K562 (cell line): ENCODE measurements at regions not wholly inside any gene's neighbourhood (a gene's known extent, or its start where the extent isn't known, plus 50 kb on each side); places are given as distances from the start of the nearest gene placed in this dataset.

Experiments used
- ATAC-seq: fragments of 200-7000 bp; cut with Tn5 transposase; 3 replicates; pipeline ENCODE4 v1.9.1; 2020; ENCODE audit warnings: moderate library complexity
- BruUV-seq: library from RNA; stranded (reverse); fragments of 400-500 nt; replicated peaks from 2 replicates; lab custom pipeline; 2021; lab: Mats Ljungman, UMichigan
- CTCF ChIA-PET: fragments of 300-600 bp; formaldehyde crosslinking; extraction: SDS; loops from one replicate; lab custom pipeline; 2021; ENCODE audit warnings: low intra/inter-chr PET ratio; lab: Yijun Ruan, JAX
- POLR2A ChIA-PET: fragments of 300-600, 350-650 bp; sonication (Branson Sonifier 250); formaldehyde crosslinking; extraction: SDS; loops from one replicate; lab custom pipeline; 2021; ENCODE audit warnings: antibody characterized with exemption, inconsistent platforms; lab: Yijun Ruan, JAX
- DNase-seq, 4 experiments: peaks; one replicate each; pipeline versions ENCODE4 v3.0.0 to v3.0.0-alpha.2; 2011 to 2018; ENCODE audit warnings: low spot score in 3 of 4, mixed read lengths in 3 of 4; ENCODE audit errors: extremely low read depth in 1 of 4
- FAIRE-seq: peaks from 2 replicates; lab custom pipeline; 2011; peaks lifted over from hg19 to GRCh38; lab: Jason Lieb, UNC
- H2AFZ ChIP-seq: 2 replicates; pipeline ENCODE4 v1.6.0; 2011; ENCODE audit warnings: low read depth, low read length, control low read depth, inconsistent platforms
- H3K27ac ChIP-seq: fragments of 200-600 bp; 3 replicates; pipeline ENCODE4 v1.8.0; 2011; ENCODE audit warnings: low read depth, mild to moderate bottlenecking, control low read depth, inconsistent platforms, low read length, moderate library complexity, mixed read lengths; ENCODE audit errors: extremely low read depth
- H3K27me3 ChIP-seq, 2 experiments: fragments of 300-600 bp in 1 of 2; 2 replicates in 1 of 2; 3 replicates in 1 of 2; pipeline versions ENCODE4 v1.6.0 to v1.8.0; 2011; ENCODE audit warnings: inconsistent platforms in 2 of 2, low read length in 2 of 2, mild to moderate bottlenecking in 1 of 2, mixed read lengths in 1 of 2, moderate library complexity in 1 of 2; ENCODE audit not compliant: control insufficient read depth in 2 of 2, insufficient read depth in 2 of 2
- H3K36me3 ChIP-seq: fragments of 300-600 bp; 3 replicates; pipeline ENCODE4 v1.8.0; 2011; ENCODE audit warnings: mild to moderate bottlenecking, low read length, inconsistent platforms; ENCODE audit not compliant: control insufficient read depth, insufficient read depth
- H3K4me1 ChIP-seq, 2 experiments: fragments of 200-600 bp in 1 of 2; replicated peaks in 1 of 2; 2 replicates in 1 of 2; 3 replicates in 1 of 2; pipeline versions ENCODE4 v1.5.1 to v1.8.0; 2011; ENCODE audit warnings: inconsistent platforms in 2 of 2, low read length in 2 of 2, mild to moderate bottlenecking in 1 of 2, mixed read lengths in 1 of 2, moderate library complexity in 1 of 2; ENCODE audit not compliant: control insufficient read depth in 2 of 2, insufficient read depth in 2 of 2
- H3K4me2 ChIP-seq: 2 replicates; pipeline ENCODE4 v1.6.1; 2011; ENCODE audit warnings: low read length, control low read depth, inconsistent platforms, mixed read lengths; ENCODE audit not compliant: insufficient read depth
- H3K4me3 ChIP-seq: fragments of 200-600 bp; sonication (generic), shearing (Covaris generic); 2 replicates; pipeline ENCODE4 v1.5.1; 2016; ENCODE audit warnings: control low read depth, inconsistent platforms
- H3K79me2 ChIP-seq: fragments of 200-600 bp; 3 replicates; pipeline ENCODE4 v1.8.0; 2011; ENCODE audit warnings: low read length, inconsistent platforms; ENCODE audit not compliant: control insufficient read depth, insufficient read depth
- H3K9ac ChIP-seq, 2 experiments: 2 replicates each; pipeline versions ENCODE4 v1.6.0 to v1.6.1; 2011; ENCODE audit warnings: low read depth in 2 of 2, low read length in 2 of 2, control low read depth in 1 of 2, inconsistent platforms in 1 of 2, mild to moderate bottlenecking in 1 of 2, mixed read lengths in 1 of 2; ENCODE audit not compliant: insufficient read depth in 1 of 2
- H3K9me1 ChIP-seq: one replicate; pipeline ENCODE4 v1.6.0; 2011; ENCODE audit warnings: inconsistent platforms, mild to moderate bottlenecking, low read length, moderate library complexity; ENCODE audit not compliant: control insufficient read depth, insufficient read depth
- H3K9me3 ChIP-seq: replicated peaks from 2 replicates; pipeline ENCODE4 v1.5.1; 2011; ENCODE audit warnings: low read depth, low read length, inconsistent platforms; ENCODE audit not compliant: control insufficient read depth, insufficient read depth
- H4K20me1 ChIP-seq: replicated peaks from 2 replicates; pipeline ENCODE4 v1.6.1; 2011; ENCODE audit warnings: low read length, inconsistent platforms, mixed read lengths; ENCODE audit not compliant: control insufficient read depth, insufficient read depth
- CUX1 ChIP-seq: fragments of 200-800 bp; sonication (Bioruptor generic); IDR thresholded peaks from 2 replicates; pipeline ENCODE4 v1.6.1; 2016; ENCODE audit warnings: missing genetic modification characterization, missing compliant biosample characterization
- SIN3A ChIP-seq, 2 experiments: fragments of 150-350 bp in 1 of 2; IDR thresholded peaks; 2 replicates each; pipeline ENCODE4 v1.6.1; 2011 to 2016; ENCODE audit warnings: borderline replicate concordance in 2 of 2, low read depth in 2 of 2, low read length in 2 of 2, mild to moderate bottlenecking in 2 of 2, moderate library complexity in 2 of 2; ENCODE audit not compliant: control insufficient read depth in 1 of 2
- SMC3 ChIP-seq: conservative IDR thresholded peaks from 2 replicates; pipeline ENCODE4 v1.6.1; 2011; ENCODE audit warnings: low read depth, low read length, improper control_type of control experiment; ENCODE audit not compliant: insufficient read depth
- ZNF121 ChIP-seq: sonication (generic); formaldehyde crosslinking; conservative IDR thresholded peaks from 2 replicates; pipeline ENCODE4 v1.8.0; 2022; ENCODE audit warnings: missing genetic modification reagents
- ZNF75A ChIP-seq: fragments of 450-650 bp; formaldehyde crosslinking; IDR thresholded peaks from 2 replicates; pipeline ENCODE4 v1.4.0; 2020; ENCODE audit warnings: mild to moderate bottlenecking
- WGBS: fragments of 100-300 bp; shearing (Covaris generic); methylation state at CpG from one replicate; pipeline ENCODE4 v1.1.6; 2016; ENCODE audit warnings: low coverage, mixed read lengths; ENCODE audit not compliant: insufficient coverage; ENCODE audit errors: missing lambda C conversion rate; 5-methylcytosine and 5-hydroxymethylcytosine counted together
- in situ Hi-C: fragments of 300-500 bp; cut with MboI; formaldehyde crosslinking; loops from 4 replicates; pipeline ENCODE4 v1.15.0; 2018; ENCODE audit warnings: inconsistent platforms, mixed read lengths
- intact Hi-C: fragments of 100-400 bp; cut with micrococcal nuclease; formaldehyde crosslinking; loops from 2 replicates; pipeline ENCODE4 v1.14.2; 2022
- TF ChIP-seq, protein P1 (sequence below): sonication (generic); formaldehyde crosslinking; IDR thresholded peaks from 2 replicates; pipeline ENCODE4 v1.8.1; 2023; ENCODE audit warnings: missing genetic modification reagents, mild to moderate bottlenecking, borderline replicate concordance
- TF ChIP-seq, protein P2 (sequence below): fragments of 150-350 bp; IDR thresholded peaks from 2 replicates; pipeline ENCODE4 v1.6.1; 2014; ENCODE audit warnings: low read depth, mild to moderate bottlenecking, low read length, borderline replicate concordance

DNA sequence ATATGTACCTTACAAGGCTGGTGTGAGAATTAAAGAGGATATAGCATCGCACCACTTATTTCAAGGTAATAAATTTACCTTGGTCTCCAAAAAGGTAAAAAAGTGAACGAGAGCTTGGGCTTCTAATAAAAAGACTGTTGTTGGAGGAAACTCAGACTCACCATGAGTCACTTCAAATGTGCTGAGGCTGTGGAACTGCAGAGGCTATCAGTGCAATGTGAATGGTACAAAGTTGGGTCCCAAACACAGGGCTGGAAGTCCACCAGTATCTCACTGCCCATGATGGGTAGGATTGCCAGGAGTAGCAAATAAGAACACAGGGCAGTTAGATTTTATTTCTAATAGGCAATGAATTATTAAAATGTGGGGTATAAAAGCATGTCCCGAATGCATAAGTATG, 200.6 kb downstream of the MAFB start (continued):
- TF ChIP-seq ZNF75A (no peak), SIN3A (IDR thresholded peaks at IDR 0.05; ENCODE audit: borderline replicate concordance in 2 of 2, control insufficient read depth in 1 of 2, low read depth in 2 of 2, low read length in 2 of 2) (no peak)

- Histone ChIP-seq H3K36me3 (no peaks in the 10 kb centered on the region), H3K4me2 (no peak overlapping the region), H3K4me1 (no peaks in the 10 kb centered on the region), H3K9ac (no peak overlapping the region), H3K9me1 (no peaks in the 10 kb centered on the region), H3K27me3 (no peaks in the 10 kb centered on the region), H3K27ac (no peak overlapping the region), H3K9me3 (no peaks in the 10 kb centered on the region), H3K4me3 (no peak overlapping the region), H2AFZ (no peak overlapping the region), H4K20me1 (no peaks in the 10 kb centered on the region), H3K79me2 (no peaks in the 10 kb centered on the region)
- no peak for DNase-seq
- in situ Hi-C loops (no loop called here), intact Hi-C loops (no loop called here)
- ATAC-seq: no peak
- WGBS: 0% methylated on average over 3 of the region's 3 CpGs
- ChIA-PET CTCF (no interaction called here), POLR2A (no interaction called here)
- no peak for FAIRE-seq
- BruUV-seq: no TSS peak
- TF ChIP-seq ZNF121 (CRISPR knock-in tag) (no peak), CUX1 (CRISPR knock-in tag) (no peak), SMC3 (no peak)
- TF ChIP-seq, protein P1, sequence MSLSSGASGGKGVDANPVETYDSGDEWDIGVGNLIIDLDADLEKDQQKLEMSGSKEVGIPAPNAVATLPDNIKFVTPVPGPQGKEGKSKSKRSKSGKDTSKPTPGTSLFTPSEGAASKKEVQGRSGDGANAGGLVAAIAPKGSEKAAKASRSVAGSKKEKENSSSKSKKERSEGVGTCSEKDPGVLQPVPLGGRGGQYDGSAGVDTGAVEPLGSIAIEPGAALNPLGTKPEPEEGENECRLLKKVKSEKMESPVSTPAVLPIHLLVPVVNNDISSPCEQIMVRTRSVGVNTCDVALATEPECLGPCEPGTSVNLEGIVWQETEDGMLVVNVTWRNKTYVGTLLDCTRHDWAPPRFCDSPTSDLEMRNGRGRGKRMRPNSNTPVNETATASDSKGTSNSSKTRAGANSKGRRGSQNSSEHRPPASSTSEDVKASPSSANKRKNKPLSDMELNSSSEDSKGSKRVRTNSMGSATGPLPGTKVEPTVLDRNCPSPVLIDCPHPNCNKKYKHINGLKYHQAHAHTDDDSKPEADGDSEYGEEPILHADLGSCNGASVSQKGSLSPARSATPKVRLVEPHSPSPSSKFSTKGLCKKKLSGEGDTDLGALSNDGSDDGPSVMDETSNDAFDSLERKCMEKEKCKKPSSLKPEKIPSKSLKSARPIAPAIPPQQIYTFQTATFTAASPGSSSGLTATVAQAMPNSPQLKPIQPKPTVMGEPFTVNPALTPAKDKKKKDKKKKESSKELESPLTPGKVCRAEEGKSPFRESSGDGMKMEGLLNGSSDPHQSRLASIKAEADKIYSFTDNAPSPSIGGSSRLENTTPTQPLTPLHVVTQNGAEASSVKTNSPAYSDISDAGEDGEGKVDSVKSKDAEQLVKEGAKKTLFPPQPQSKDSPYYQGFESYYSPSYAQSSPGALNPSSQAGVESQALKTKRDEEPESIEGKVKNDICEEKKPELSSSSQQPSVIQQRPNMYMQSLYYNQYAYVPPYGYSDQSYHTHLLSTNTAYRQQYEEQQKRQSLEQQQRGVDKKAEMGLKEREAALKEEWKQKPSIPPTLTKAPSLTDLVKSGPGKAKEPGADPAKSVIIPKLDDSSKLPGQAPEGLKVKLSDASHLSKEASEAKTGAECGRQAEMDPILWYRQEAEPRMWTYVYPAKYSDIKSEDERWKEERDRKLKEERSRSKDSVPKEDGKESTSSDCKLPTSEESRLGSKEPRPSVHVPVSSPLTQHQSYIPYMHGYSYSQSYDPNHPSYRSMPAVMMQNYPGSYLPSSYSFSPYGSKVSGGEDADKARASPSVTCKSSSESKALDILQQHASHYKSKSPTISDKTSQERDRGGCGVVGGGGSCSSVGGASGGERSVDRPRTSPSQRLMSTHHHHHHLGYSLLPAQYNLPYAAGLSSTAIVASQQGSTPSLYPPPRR (CRISPR knock-in tag): no peak
- TF ChIP-seq, protein P2, sequence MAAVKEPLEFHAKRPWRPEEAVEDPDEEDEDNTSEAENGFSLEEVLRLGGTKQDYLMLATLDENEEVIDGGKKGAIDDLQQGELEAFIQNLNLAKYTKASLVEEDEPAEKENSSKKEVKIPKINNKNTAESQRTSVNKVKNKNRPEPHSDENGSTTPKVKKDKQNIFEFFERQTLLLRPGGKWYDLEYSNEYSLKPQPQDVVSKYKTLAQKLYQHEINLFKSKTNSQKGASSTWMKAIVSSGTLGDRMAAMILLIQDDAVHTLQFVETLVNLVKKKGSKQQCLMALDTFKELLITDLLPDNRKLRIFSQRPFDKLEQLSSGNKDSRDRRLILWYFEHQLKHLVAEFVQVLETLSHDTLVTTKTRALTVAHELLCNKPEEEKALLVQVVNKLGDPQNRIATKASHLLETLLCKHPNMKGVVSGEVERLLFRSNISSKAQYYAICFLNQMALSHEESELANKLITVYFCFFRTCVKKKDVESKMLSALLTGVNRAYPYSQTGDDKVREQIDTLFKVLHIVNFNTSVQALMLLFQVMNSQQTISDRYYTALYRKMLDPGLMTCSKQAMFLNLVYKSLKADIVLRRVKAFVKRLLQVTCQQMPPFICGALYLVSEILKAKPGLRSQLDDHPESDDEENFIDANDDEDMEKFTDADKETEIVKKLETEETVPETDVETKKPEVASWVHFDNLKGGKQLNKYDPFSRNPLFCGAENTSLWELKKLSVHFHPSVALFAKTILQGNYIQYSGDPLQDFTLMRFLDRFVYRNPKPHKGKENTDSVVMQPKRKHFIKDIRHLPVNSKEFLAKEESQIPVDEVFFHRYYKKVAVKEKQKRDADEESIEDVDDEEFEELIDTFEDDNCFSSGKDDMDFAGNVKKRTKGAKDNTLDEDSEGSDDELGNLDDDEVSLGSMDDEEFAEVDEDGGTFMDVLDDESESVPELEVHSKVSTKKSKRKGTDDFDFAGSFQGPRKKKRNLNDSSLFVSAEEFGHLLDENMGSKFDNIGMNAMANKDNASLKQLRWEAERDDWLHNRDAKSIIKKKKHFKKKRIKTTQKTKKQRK: no peak
Observed at GRCh38 chr20:40486297-40486696, 202.7 kb downstream of the MAFB start.
